ENCODE measurements at regions not wholly inside any gene's neighbourhood (a gene's known extent, or its start where the extent isn't known, plus 50 kb on each side); places are given as distances from the start of the nearest gene placed in this dataset.

- BruUV-seq (replicated peaks), result no TSS peak
- Histone ChIP-seq H3K27me3 (replicated peaks; ENCODE audit: control insufficient read depth, insufficient read depth, low read length) (no peaks in the 10 kb centered on the region), H3K4me3 (ENCODE audit: low read depth, low read length) (no peak overlapping the region), H3K4me1 (no peaks in the 10 kb centered on the region), H3K9me3 (no peaks in the 10 kb centered on the region), H3K36me3 (ENCODE audit: control insufficient read depth, insufficient read depth, low read length) (no peaks in the 10 kb centered on the region)
- intact Hi-C loops (cut with micrococcal nuclease; ENCODE audit: unreplicated experiment), result no loop called here
- no peaks in the 10 kb centered on the region for H3K36me3 Mint-ChIP-seq (ENCODE audit: insufficient read depth, unreplicated experiment)
- H3K27ac Mint-ChIP-seq (ENCODE audit: unreplicated experiment), result no peak overlapping the region
- CTCF ChIA-PET, result interaction anchor here (0.7 kb wide), 1 partner anchor 125 kb away, joined by 3 read pairs; no protein-coding TSS in a partner anchor
- TF ChIP-seq, protein P1, sequence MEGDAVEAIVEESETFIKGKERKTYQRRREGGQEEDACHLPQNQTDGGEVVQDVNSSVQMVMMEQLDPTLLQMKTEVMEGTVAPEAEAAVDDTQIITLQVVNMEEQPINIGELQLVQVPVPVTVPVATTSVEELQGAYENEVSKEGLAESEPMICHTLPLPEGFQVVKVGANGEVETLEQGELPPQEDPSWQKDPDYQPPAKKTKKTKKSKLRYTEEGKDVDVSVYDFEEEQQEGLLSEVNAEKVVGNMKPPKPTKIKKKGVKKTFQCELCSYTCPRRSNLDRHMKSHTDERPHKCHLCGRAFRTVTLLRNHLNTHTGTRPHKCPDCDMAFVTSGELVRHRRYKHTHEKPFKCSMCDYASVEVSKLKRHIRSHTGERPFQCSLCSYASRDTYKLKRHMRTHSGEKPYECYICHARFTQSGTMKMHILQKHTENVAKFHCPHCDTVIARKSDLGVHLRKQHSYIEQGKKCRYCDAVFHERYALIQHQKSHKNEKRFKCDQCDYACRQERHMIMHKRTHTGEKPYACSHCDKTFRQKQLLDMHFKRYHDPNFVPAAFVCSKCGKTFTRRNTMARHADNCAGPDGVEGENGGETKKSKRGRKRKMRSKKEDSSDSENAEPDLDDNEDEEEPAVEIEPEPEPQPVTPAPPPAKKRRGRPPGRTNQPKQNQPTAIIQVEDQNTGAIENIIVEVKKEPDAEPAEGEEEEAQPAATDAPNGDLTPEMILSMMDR (IDR thresholded peaks at IDR 0.05; ENCODE audit: insufficient read depth in 1 of 2, low read depth in 1 of 2, low read length in 1 of 2, severe bottlenecking in 1 of 2, unreplicated experiment in 1 of 2), result no peak
- DNase-seq, result no peak
- peaks cover 24% of the 10 kb centered on the region for H3K4me1 Mint-ChIP-seq (ENCODE audit: low read depth, unreplicated experiment)
- no peak overlapping the region for H3K4me3 Mint-ChIP-seq (ENCODE audit: unreplicated experiment)
- H3K9me3 Mint-ChIP-seq (ENCODE audit: unreplicated experiment), result peaks cover 11% of the 10 kb centered on the region
- POLR2A ChIA-PET, result no interaction called here
- H3K27me3 Mint-ChIP-seq (ENCODE audit: insufficient read depth, unreplicated experiment), result no peaks in the 10 kb centered on the region
Observed at GRCh38 chr13:85265296-85265695, 533.9 kb downstream of the SLITRK6 start.

GRCh38 chr13:85262499-85262898, 536.7 kb downstream of the SLITRK6 start:
- H3K4me3 ChIP-seq (ENCODE audit: low read depth, low read length), result no peak overlapping the region
- H3K9me3 ChIP-seq, result no peaks in the 10 kb centered on the region
- no peaks in the 10 kb centered on the region for H3K36me3 ChIP-seq (ENCODE audit: control insufficient read depth, insufficient read depth, low read length)
- CTCF ChIA-PET, result no interaction called here
- POLR2A ChIA-PET, result no interaction called here
- H3K27me3 Mint-ChIP-seq (ENCODE audit: insufficient read depth, unreplicated experiment), result no peaks in the 10 kb centered on the region
- no peaks in the 10 kb centered on the region for H3K27me3 ChIP-seq (replicated peaks; ENCODE audit: control insufficient read depth, insufficient read depth, low read length)
- H3K4me3 Mint-ChIP-seq (ENCODE audit: unreplicated experiment), result no peak overlapping the region
- peaks cover 24% of the 10 kb centered on the region for H3K4me1 Mint-ChIP-seq (ENCODE audit: low read depth, unreplicated experiment)
- TF ChIP-seq, protein P1 (IDR thresholded peaks at IDR 0.05; ENCODE audit: insufficient read depth in 1 of 2, low read depth in 1 of 2, low read length in 1 of 2, severe bottlenecking in 1 of 2, unreplicated experiment in 1 of 2), result no peak
- no TSS peak for BruUV-seq (replicated peaks)
- H3K9me3 Mint-ChIP-seq (ENCODE audit: unreplicated experiment), result no peaks in the 10 kb centered on the region
- H3K4me1 ChIP-seq, result no peaks in the 10 kb centered on the region
- intact Hi-C loops (cut with micrococcal nuclease; ENCODE audit: unreplicated experiment), result loop anchor here (5.0 kb wide), 1 partner anchor 545 kb away; no protein-coding TSS in a partner anchor
- no peak for DNase-seq
- no peaks in the 10 kb centered on the region for H3K36me3 Mint-ChIP-seq (ENCODE audit: insufficient read depth, unreplicated experiment)
- H3K27ac Mint-ChIP-seq (ENCODE audit: unreplicated experiment), result no peak overlapping the region

GRCh38 chr13:85261757-85262346, 537.4 kb downstream of the SLITRK6 start:
- DNase-seq, result no peak
- CTCF ChIA-PET, result interaction anchor here (1.0 kb wide), 1 partner anchor 12 kb away, joined by 4 read pairs; no protein-coding TSS in a partner anchor
- intact Hi-C loops (cut with micrococcal nuclease; ENCODE audit: unreplicated experiment), result loop anchor here (5.0 kb wide), 1 partner anchor 545 kb away; no protein-coding TSS in a partner anchor
- POLR2A ChIA-PET, result no interaction called here
- Histone ChIP-seq H3K4me3 (ENCODE audit: low read depth, low read length) (no peak overlapping the region), H3K4me1 (no peaks in the 10 kb centered on the region), H3K36me3 (ENCODE audit: control insufficient read depth, insufficient read depth, low read length) (no peaks in the 10 kb centered on the region), H3K27me3 (replicated peaks; ENCODE audit: control insufficient read depth, insufficient read depth, low read length) (no peaks in the 10 kb centered on the region), H3K9me3 (no peaks in the 10 kb centered on the region)
- Mint-ChIP-seq H3K4me3 (ENCODE audit: unreplicated experiment) (no peak overlapping the region), H3K4me1 (ENCODE audit: low read depth, unreplicated experiment) (peaks cover 22% of the 10 kb centered on the region), H3K27me3 (ENCODE audit: insufficient read depth, unreplicated experiment) (no peaks in the 10 kb centered on the region), H3K9me3 (ENCODE audit: unreplicated experiment) (no peaks in the 10 kb centered on the region), H3K27ac (ENCODE audit: unreplicated experiment) (no peak overlapping the region), H3K36me3 (ENCODE audit: insufficient read depth, unreplicated experiment) (no peaks in the 10 kb centered on the region)
- TF ChIP-seq, protein P1 (IDR thresholded peaks at IDR 0.05; ENCODE audit: insufficient read depth in 1 of 2, low read depth in 1 of 2, low read length in 1 of 2, severe bottlenecking in 1 of 2, unreplicated experiment in 1 of 2), result peak; percentile 58 to 61
- BruUV-seq (replicated peaks), result no TSS peak

All from Caco-2 (cell line).